Astrocyte of the spinal cord (primary cell): ENCODE measurements at regions not wholly inside any gene's neighbourhood (a gene's known extent, or its start where the extent isn't known, plus 50 kb on each side); places are given as distances from the start of the nearest gene placed in this dataset.

ENCODE experiments used
- DNase-seq: peaks from one replicate; pipeline ENCODE4 v3.0.0; 2011; ENCODE audit warnings: low read depth, low spot score
- H3K4me3 ChIP-seq: 2 replicates; pipeline ENCODE4 v1.5.1; 2011; ENCODE audit warnings: low read depth, mild to moderate bottlenecking, low read length, moderate library complexity
- CTCF ChIP-seq: IDR thresholded peaks from 2 replicates; pipeline ENCODE4 v1.5.1; 2012; ENCODE audit warnings: low read depth, mild to moderate bottlenecking, low read length, inconsistent platforms
- in situ Hi-C: cut with HindIII; loops from 2 replicates; pipeline ENCODE4 v1.10.0; 2017; ENCODE audit warnings: low sequenced_read_pairs

- no peak overlapping the region for H3K4me3 ChIP-seq
- in situ Hi-C loops: no loop called here
- TF ChIP-seq CTCF: no peak
- no peak for DNase-seq
Measured at GRCh38 chr6:44606976-44607375, 219.5 kb downstream of the CDC5L start.

- no peak for TF ChIP-seq CTCF
- no peak overlapping the region for H3K4me3 ChIP-seq
- DNase-seq: no peak
- in situ Hi-C loops: no loop called here
Measured at GRCh38 chr6:44608175-44608574, 220.7 kb downstream of the CDC5L start.

- TF ChIP-seq CTCF: no peak
- H3K4me3 ChIP-seq: no peak overlapping the region
- no peak for DNase-seq
- in situ Hi-C loops: no loop called here
Measured at GRCh38 chr6:44609051-44609612, 221.6 kb downstream of the CDC5L start.

GRCh38 chr6:44614396-44614795, 226.9 kb downstream of the CDC5L start:
- no peak overlapping the region for H3K4me3 ChIP-seq
- in situ Hi-C loops: no loop called here
- no peak for DNase-seq
- no peak for TF ChIP-seq CTCF

DNA sequence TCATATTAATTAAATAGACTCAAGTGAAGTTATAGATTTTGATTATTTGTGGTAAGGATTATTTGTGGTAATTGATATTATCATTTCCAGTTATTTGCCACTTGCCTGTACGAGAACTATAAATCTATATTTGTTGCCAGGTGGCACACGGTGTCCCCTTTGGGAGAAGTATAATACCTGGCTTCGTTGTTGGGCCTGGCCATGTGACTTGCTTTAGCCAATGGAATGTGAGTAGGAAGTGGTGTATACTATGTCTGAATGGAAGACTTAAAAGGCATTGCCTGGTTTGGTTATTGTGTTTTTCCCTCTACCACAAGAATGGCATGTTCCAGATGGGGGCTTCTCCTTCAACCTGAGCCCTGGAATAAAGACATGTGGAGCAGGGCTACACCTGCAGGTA, 228.1 kb downstream of the CDC5L start:
- no peak overlapping the region for H3K4me3 ChIP-seq
- TF ChIP-seq CTCF: no peak
- DNase-seq: no peak
- in situ Hi-C loops: no loop called here

GRCh38 chr6:44617416-44617815, 229.9 kb downstream of the CDC5L start:
- no peak for TF ChIP-seq CTCF
- no peak for DNase-seq
- no peak overlapping the region for H3K4me3 ChIP-seq
- in situ Hi-C loops: no loop called here

DNA sequence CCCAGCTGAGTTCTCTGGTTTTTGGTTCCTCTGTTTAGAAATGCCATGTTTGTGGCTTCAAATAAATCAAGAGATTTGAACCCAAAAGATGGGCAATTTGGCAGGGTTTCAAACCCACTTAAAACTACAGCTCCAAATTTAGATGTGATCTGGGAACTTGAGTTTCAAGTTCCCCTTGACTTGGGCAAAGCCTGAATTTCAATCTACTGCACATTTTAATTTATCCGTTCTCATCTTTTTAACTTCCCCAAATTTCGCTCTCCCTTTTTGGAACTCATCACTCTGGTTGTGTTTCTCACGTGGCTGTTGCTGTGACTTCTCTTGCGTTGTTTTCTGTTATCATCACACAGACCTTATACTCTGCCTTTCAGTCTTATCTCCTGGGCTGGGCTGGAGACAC, 230.9 kb downstream of the CDC5L start:
- no peak overlapping the region for H3K4me3 ChIP-seq
- no peak for DNase-seq
- no peak for TF ChIP-seq CTCF
- in situ Hi-C loops: no loop called here
